WTC11 (cell line): ENCODE measurements at regions not wholly inside any gene's neighbourhood (a gene's known extent, or its start where the extent isn't known, plus 50 kb on each side); places are given as distances from the start of the nearest gene placed in this dataset.

Source experiments
- ATAC-seq: fragments of 200-7000 bp; cut with Tn5 transposase; 2 replicates; pipeline ENCODE4 v1.10.0; 2021; ENCODE audit warnings: mild to moderate bottlenecking, moderate library complexity
- CTCF ChIA-PET: fragments of 300-600 bp; sonication (Branson Sonifier 250); formaldehyde crosslinking; loops from one replicate; lab custom pipeline; 2021; ENCODE audit warnings: antibody characterized with exemption; lab: Charles Lee
- POLR2A ChIA-PET: fragments of 350-600 bp; sonication (Branson Sonifier 250); formaldehyde crosslinking; loops from one replicate; lab custom pipeline; 2021; ENCODE audit warnings: antibody characterized with exemption; lab: Charles Lee
- DNase-seq: peaks from one replicate; pipeline ENCODE4 v3.0.0; 2021; ENCODE audit warnings: low spot score
- H3K27ac Mint-ChIP-seq: 2 replicates; pipeline ENCODE4 v1.8.0; 2021; ENCODE audit warnings: mixed read lengths
- H3K27me3 Mint-ChIP-seq: 2 replicates; pipeline ENCODE4 v1.8.0; 2021; ENCODE audit warnings: low read depth, mild to moderate bottlenecking, moderate library complexity, mixed read lengths
- H3K36me3 Mint-ChIP-seq: 2 replicates; pipeline ENCODE4 v1.8.0; 2021; ENCODE audit warnings: mixed read lengths
- H3K4me1 Mint-ChIP-seq: 2 replicates; pipeline ENCODE4 v1.8.0; 2022; ENCODE audit warnings: mixed read lengths
- H3K4me3 Mint-ChIP-seq: 2 replicates; pipeline ENCODE4 v1.8.0; 2021; ENCODE audit warnings: mild to moderate bottlenecking, moderate library complexity, mixed read lengths
- H3K9me3 Mint-ChIP-seq: 2 replicates; pipeline ENCODE4 v1.8.0; 2021; ENCODE audit warnings: mixed read lengths
- AFF4 ChIP-seq: sonication (generic); formaldehyde crosslinking; IDR thresholded peaks from 2 replicates; pipeline ENCODE4 v1.8.1; 2023; ENCODE audit warnings: mild to moderate bottlenecking, missing genetic modification reagents, borderline replicate concordance
- ATF6 ChIP-seq: sonication (generic); formaldehyde crosslinking; IDR thresholded peaks from 2 replicates; pipeline ENCODE4 v1.8.1; 2023; ENCODE audit warnings: mild to moderate bottlenecking, missing genetic modification reagents
- CBFB ChIP-seq: sonication (generic); formaldehyde crosslinking; IDR thresholded peaks from 2 replicates; pipeline ENCODE4 v1.8.1; 2022; ENCODE audit warnings: mild to moderate bottlenecking, low read depth, missing genetic modification reagents
- E2F1 ChIP-seq: sonication (generic); formaldehyde crosslinking; IDR thresholded peaks from 2 replicates; pipeline ENCODE4 v1.8.0; 2022; ENCODE audit warnings: mild to moderate bottlenecking, missing genetic modification reagents
- E2F4 ChIP-seq: sonication (generic); formaldehyde crosslinking; IDR thresholded peaks from 2 replicates; pipeline ENCODE4 v1.8.1; 2022; ENCODE audit warnings: low read depth, mild to moderate bottlenecking, moderate library complexity, missing genetic modification reagents, borderline replicate concordance
- ERG ChIP-seq: fragments of 250-450 bp; sonication (Bioruptor Pico); IDR thresholded peaks from 2 replicates; pipeline ENCODE4 v1.8.0; 2021; ENCODE audit warnings: mild to moderate bottlenecking
- FOXK1 ChIP-seq: sonication (generic); formaldehyde crosslinking; IDR thresholded peaks from 2 replicates; pipeline ENCODE4 v1.8.0; 2022; ENCODE audit warnings: mild to moderate bottlenecking, moderate library complexity, missing genetic modification reagents
- FOXP1 ChIP-seq: sonication (generic); formaldehyde crosslinking; IDR thresholded peaks from 2 replicates; pipeline ENCODE4 v1.8.0; 2022; ENCODE audit warnings: missing genetic modification reagents, mild to moderate bottlenecking, moderate library complexity, borderline replicate concordance
- HMGA2 ChIP-seq: fragments of 250-450 bp; sonication (Bioruptor Pico); IDR thresholded peaks from 2 replicates; pipeline ENCODE4 v1.4.0; 2021; ENCODE audit warnings: mild to moderate bottlenecking, moderate library complexity
- MXD4 ChIP-seq: fragments of 250-450 bp; sonication (Bioruptor Pico); IDR thresholded peaks from 2 replicates; pipeline ENCODE4 v1.8.0; 2021; ENCODE audit warnings: mild to moderate bottlenecking, moderate library complexity, borderline replicate concordance
- NFE2L1 ChIP-seq: sonication (generic); formaldehyde crosslinking; IDR thresholded peaks from 2 replicates; pipeline ENCODE4 v1.8.1; 2023; ENCODE audit warnings: missing genetic modification reagents
- NFYB ChIP-seq: sonication (generic); formaldehyde crosslinking; conservative IDR thresholded peaks from 2 replicates; pipeline ENCODE4 v1.8.0; 2022; ENCODE audit warnings: low read depth, missing genetic modification reagents
- NR1H2 ChIP-seq: sonication (generic); formaldehyde crosslinking; IDR thresholded peaks from 2 replicates; pipeline ENCODE4 v1.9.0; 2021; ENCODE audit warnings: mild to moderate bottlenecking, moderate library complexity, missing genetic modification reagents
- OVOL2 ChIP-seq: fragments of 250-450 bp; sonication (Bioruptor Pico); IDR thresholded peaks from 2 replicates; pipeline ENCODE4 v1.9.0; 2021; ENCODE audit warnings: mild to moderate bottlenecking, borderline replicate concordance
- PRDM15 ChIP-seq: sonication (generic); formaldehyde crosslinking; IDR thresholded peaks from 2 replicates; pipeline ENCODE4 v1.8.0; 2022; ENCODE audit warnings: missing genetic modification reagents
- PRRX2 ChIP-seq: fragments of 250-450 bp; sonication (Bioruptor Pico); IDR thresholded peaks from 2 replicates; pipeline ENCODE4 v1.8.0; 2021; ENCODE audit warnings: mild to moderate bottlenecking
- TP53 ChIP-seq: sonication (generic); formaldehyde crosslinking; IDR thresholded peaks from 2 replicates; pipeline ENCODE4 v1.8.1; 2023; ENCODE audit warnings: mild to moderate bottlenecking, missing genetic modification reagents
- ZNF219 ChIP-seq: sonication (generic); formaldehyde crosslinking; IDR thresholded peaks from 2 replicates; pipeline ENCODE4 v1.8.0; 2023; ENCODE audit warnings: missing genetic modification reagents, mild to moderate bottlenecking, borderline replicate concordance
- ZNF232 ChIP-seq: sonication (generic); formaldehyde crosslinking; IDR thresholded peaks from 2 replicates; pipeline ENCODE4 v1.8.0; 2022; ENCODE audit warnings: mild to moderate bottlenecking, missing genetic modification reagents
- ZNF512 ChIP-seq: sonication (generic); formaldehyde crosslinking; IDR thresholded peaks from 2 replicates; pipeline ENCODE4 v1.8.1; 2022; ENCODE audit warnings: missing genetic modification reagents, borderline replicate concordance

GRCh38 chr12:84603484-84604248 is 308.9 kb downstream of the SLC6A15 start:
- ChIA-PET CTCF (no interaction called here), POLR2A (no interaction called here)
- Mint-ChIP-seq H3K9me3 (no peaks in the 10 kb centered on the region), H3K4me3 (no peak overlapping the region), H3K27me3 (no peaks in the 10 kb centered on the region), H3K27ac (no peak overlapping the region), H3K4me1 (peaks cover 23% of the 10 kb centered on the region), H3K36me3 (no peaks in the 10 kb centered on the region)
- TF ChIP-seq FOXK1: no peak
- no peak for TF ChIP-seq MXD4 (CRISPR knock-in tag)
- no peak for TF ChIP-seq NR1H2
- TF ChIP-seq ZNF219: no peak
- TF ChIP-seq PRDM15 (CRISPR knock-in tag): no peak
- no peak for TF ChIP-seq ATF6 (CRISPR knock-in tag)
- no peak for TF ChIP-seq ERG (CRISPR knock-in tag)
- TF ChIP-seq E2F1 (CRISPR knock-in tag): no peak
- TF ChIP-seq AFF4 (CRISPR knock-in tag): no peak
- no peak for TF ChIP-seq E2F4 (CRISPR knock-in tag)
- DNase-seq (no peak), ATAC-seq (no peak)

- no peak for DNase-seq
- ATAC-seq: peak; percentile 81
- Mint-ChIP-seq H3K9me3 (no peaks in the 10 kb centered on the region), H3K4me1 (peaks cover 33% of the 10 kb centered on the region), H3K27ac (no peak overlapping the region), H3K36me3 (no peaks in the 10 kb centered on the region), H3K4me3 (no peak overlapping the region), H3K27me3 (no peaks in the 10 kb centered on the region)
- ChIA-PET POLR2A (no interaction called here), CTCF (interaction anchor here (0.8 kb wide), 1 partner anchor 428 kb away, joined by 3 read pairs; no protein-coding TSS in a partner anchor)
- TF ChIP-seq TP53 (CRISPR knock-in tag): no peak
- no peak for TF ChIP-seq HMGA2 (CRISPR knock-in tag)
- TF ChIP-seq OVOL2 (CRISPR knock-in tag): no peak
- no peak for TF ChIP-seq CBFB
- TF ChIP-seq FOXP1 (CRISPR knock-in tag): no peak
- no peak for TF ChIP-seq NFYB
- no peak for TF ChIP-seq PRRX2 (CRISPR knock-in tag)
- TF ChIP-seq ZNF232 (CRISPR knock-in tag): no peak
- no peak for TF ChIP-seq MXD4 (CRISPR knock-in tag)
- TF ChIP-seq ZNF512: no peak
- TF ChIP-seq NFE2L1: no peak
These were observed 311.1 kb downstream of the SLC6A15 start for GRCh38 chr12:84601483-84601882.
